DMS153 treated with DMSO at 0.1 percent for 48 hours (cell line): ENCODE measurements at regions not wholly inside any gene's neighbourhood (a gene's known extent, or its start where the extent isn't known, plus 50 kb on each side); places are given as distances from the start of the nearest gene placed in this dataset.

ENCODE experiments used
- DNase-seq: peaks from one replicate; lab custom pipeline; 2025; ENCODE audit not compliant: unreplicated experiment; lab: John Stamatoyannopoulos, UW

- DNase-seq = no peak
These were observed 394.8 kb downstream of the PTPRC start for GRCh38 chr1:199033661-199034060.

GRCh38 chr1:199038156-199038555 is 399.3 kb downstream of the PTPRC start:
- no peak for DNase-seq

- no peak for DNase-seq
These were observed 401.5 kb downstream of the PTPRC start for GRCh38 chr1:199040076-199040905.

GRCh38 chr1:199041173-199041914 is 402.5 kb downstream of the PTPRC start:
- DNase-seq = no peak

- DNase-seq = no peak
These were observed 403.4 kb downstream of the PTPRC start for GRCh38 chr1:199042193-199042592.

GRCh38 chr1:199044191-199044590 is 405.4 kb downstream of the PTPRC start:
- no peak for DNase-seq

- DNase-seq = no peak
These were observed 407.8 kb downstream of the PTPRC start for GRCh38 chr1:199046618-199047017.

- DNase-seq = no peak
These were observed 415.9 kb downstream of the PTPRC start for GRCh38 chr1:199054694-199055093.

- no peak for DNase-seq
These were observed 418.5 kb downstream of the PTPRC start for GRCh38 chr1:199057322-199057721.

GRCh38 chr1:199058281-199058680 is 419.4 kb downstream of the PTPRC start:
- no peak for DNase-seq

- no peak for DNase-seq
These were observed 426.1 kb downstream of the PTPRC start for GRCh38 chr1:199064971-199065370.

GRCh38 chr1:199067483-199067882 is 428.6 kb downstream of the PTPRC start:
- DNase-seq = no peak

GRCh38 chr1:199071080-199071479 is 432.2 kb downstream of the PTPRC start:
- no peak for DNase-seq

- no peak for DNase-seq
These were observed 434.3 kb downstream of the PTPRC start for GRCh38 chr1:199073166-199073565.

- no peak for DNase-seq
These were observed 437.0 kb downstream of the PTPRC start for GRCh38 chr1:199075792-199076191.

- no peak for DNase-seq
These were observed 441.2 kb downstream of the PTPRC start for GRCh38 chr1:199079994-199080393.

GRCh38 chr1:199081739-199082138 is 442.9 kb downstream of the PTPRC start:
- DNase-seq = no peak

- DNase-seq = no peak
These were observed 444.0 kb downstream of the PTPRC start for GRCh38 chr1:199082778-199083389.

- DNase-seq = no peak
These were observed 444.8 kb downstream of the PTPRC start for GRCh38 chr1:199083680-199084079.

GRCh38 chr1:199084293-199084692 is 445.5 kb downstream of the PTPRC start:
- no peak for DNase-seq

GRCh38 chr1:199085903-199086302 is 447.1 kb downstream of the PTPRC start:
- DNase-seq = no peak

- no peak for DNase-seq
These were observed 448.3 kb downstream of the PTPRC start for GRCh38 chr1:199087144-199087543.
